22Rv1 (cell line): ENCODE measurements at regions not wholly inside any gene's neighbourhood (a gene's known extent, or its start where the extent isn't known, plus 50 kb on each side); places are given as distances from the start of the nearest gene placed in this dataset.

ENCODE experiments used
- CTCF ChIP-seq: fragments of 450-650 bp; IDR thresholded peaks from 2 replicates; pipeline ENCODE4 v1.5.1; 2017; ENCODE audit warnings: mild to moderate bottlenecking
- ZFX ChIP-seq: fragments of 450-650 bp; IDR thresholded peaks from 2 replicates; pipeline ENCODE4 v1.6.1; 2017; ENCODE audit warnings: antibody characterized with exemption, borderline replicate concordance

- no peak for TF ChIP-seq CTCF
- no peak for TF ChIP-seq ZFX
These were observed 367.7 kb upstream of the PPP2R3A start for GRCh38 chr3:135597855-135598254.
